Fibroblast of gingiva (primary cell): ENCODE measurements at regions not wholly inside any gene's neighbourhood (a gene's known extent, or its start where the extent isn't known, plus 50 kb on each side); places are given as distances from the start of the nearest gene placed in this dataset.
"Not testable (repeated sequence)": the region's sequence is repeated elsewhere in the genome, so short reads cannot be mapped to it uniquely, and the experiment has no call there.

Source experiments
- DNase-seq: peaks from one replicate; pipeline ENCODE4 v3.0.0-alpha.2; 2011; ENCODE audit warnings: low read depth

DNA sequence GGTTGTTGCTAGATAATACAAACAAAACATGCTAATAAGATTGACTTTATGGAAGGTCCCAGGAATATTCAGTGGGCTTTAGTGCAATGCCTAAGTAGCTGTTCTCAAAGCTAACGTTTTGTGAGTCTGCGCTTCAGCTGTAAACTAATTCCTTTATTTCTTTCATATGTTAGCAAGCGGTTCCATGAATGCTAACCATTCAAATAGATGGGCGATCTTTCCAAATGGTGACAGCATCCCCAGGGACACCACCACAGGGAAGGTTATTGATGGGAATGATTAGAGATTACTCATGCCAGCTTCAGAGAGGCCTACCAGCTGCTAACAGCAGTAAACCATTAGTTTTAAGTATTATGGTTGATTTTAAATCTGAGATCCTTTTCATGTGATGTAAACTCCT lies 405.7 kb upstream of the MCTP2 start:
- DNase-seq: no peak

DNA sequence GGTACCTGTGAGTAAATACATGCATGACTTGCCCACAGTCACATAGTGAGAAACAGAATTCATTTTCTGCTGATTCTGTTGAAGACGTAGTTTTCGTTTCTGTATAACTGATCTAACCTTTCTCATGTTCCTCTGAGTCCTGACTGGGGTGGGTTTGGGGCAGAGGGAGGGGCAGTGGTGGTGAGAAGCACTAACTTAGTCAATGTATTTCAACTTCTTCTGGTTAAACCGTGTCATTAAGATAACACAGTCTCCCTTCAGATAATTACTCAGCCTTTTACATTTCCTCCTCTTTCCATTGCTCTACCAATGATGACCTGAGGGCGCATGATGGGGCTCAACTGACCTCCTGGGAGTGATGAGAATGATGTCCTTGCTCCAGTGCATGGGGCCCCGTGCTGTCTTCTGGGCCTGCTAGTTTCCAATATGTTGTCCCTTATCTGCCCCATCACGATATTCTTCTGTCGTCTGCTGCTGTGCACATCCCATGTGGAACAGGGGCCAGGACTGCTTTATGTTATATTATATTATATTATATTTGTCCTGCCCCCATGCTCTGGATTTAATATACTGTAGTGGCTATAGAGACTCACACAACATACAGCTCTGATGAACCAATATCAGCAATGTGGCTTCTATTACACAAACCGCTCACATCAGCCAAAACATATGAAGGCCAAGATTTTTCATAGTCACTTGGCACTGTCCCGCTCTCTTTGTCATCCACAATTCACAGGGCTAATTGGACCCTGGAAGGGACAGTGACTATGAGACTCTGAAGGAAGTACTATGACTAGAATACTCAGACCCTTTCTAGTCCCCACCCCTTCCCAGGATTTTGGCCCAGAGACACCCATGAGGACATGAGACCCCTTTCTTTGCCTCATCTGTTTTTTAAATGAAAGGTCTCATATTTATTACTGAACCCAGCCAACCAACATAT lies 407.1 kb upstream of the MCTP2 start:
- DNase-seq: no peak

DNA sequence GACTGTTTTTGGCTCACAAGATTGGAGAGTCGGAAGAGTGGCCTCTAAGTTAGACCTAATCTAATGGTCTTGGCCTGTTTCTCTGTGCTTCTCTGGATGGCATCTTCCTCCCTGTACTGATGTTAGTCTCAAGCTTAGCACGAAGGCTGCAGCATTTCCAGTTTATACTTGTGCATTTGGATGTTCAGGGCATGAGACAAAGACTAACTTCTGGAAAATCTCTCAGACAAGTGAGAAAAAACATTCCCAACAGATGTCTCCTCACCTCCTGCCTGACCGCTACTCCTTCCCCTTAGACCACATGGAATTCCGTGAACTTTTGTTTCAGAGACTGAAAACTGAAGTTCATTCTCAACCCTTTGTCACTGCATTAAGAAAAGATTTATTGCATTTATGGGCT lies 410.8 kb upstream of the MCTP2 start:
- DNase-seq: no peak

DNA sequence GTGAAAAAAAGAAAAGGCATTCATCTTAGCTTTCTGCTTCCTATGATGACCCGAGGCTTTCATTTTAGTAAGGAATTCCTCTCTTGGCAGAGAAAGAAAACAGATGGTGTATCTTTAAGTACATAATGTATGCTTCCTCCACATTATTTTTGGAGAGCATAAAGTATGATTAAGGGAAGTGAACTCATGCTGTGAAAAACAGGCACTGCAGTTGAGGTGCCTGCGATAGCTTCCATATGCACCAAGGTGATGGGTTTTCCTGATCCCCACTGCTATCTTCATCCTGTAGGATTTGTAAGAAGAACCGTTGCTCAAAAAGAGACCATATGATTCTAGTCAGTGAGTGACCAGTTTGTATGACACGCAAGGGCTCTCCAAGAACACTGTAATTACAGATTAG lies 411.5 kb upstream of the MCTP2 start:
- DNase-seq: no peak

DNA sequence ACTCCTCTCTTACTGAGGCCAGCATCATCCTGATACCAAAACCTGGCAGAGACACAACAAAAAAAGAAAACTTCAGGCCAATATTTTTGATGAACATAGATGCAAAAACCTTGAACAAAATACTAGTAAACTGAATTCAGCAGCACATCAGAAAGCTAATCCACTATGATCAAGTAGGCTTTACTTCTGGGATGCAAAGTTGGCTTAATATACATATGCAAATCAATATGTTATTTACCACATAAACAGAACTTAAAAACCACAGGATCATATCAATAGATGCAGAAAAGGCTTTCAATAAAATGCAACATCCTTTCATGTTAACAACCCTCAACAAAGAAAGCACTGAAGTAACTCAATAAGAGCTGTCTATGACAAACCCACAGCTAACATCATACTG lies 414.5 kb upstream of the MCTP2 start:
- no peak for DNase-seq

DNA sequence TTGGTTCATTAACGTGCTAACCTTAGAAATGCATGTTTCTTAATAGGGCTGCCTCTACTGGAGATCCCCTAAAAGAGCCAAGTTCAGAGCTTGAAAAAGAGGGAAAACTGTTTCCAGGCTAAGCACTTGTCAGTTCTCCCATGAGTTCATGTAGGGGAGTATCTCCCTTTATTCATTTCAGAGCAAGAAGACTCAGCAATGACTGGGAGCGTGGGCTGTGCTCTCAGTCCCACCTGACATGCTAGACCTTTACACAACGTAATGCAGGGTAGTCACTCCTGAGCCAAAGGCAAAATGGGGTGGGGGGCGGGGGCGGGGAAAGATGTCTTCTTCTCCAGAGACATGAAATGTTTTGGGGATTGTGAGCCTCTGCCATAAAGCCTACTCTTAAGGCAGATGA lies 420.1 kb upstream of the MCTP2 start:
- DNase-seq: no peak

DNA sequence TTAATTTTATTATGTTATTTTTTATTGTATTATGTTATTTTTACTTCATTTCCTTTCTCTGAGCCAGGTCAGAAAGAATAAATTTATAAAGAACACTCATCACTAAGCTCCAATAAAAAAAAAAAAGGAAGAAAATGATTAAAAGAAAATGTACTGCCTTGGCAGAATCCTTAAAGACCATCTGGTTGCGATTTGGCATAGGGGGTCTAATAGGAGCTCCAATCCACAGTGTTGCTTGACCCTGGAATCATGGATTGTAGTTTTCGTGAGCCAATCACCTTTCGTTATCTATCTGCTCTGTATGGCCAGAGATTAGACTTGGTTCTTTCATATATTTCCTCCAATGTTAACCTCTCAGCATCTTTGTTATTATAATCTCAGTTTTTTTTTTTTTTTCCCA lies 421.8 kb upstream of the MCTP2 start:
- DNase-seq: no peak

DNA sequence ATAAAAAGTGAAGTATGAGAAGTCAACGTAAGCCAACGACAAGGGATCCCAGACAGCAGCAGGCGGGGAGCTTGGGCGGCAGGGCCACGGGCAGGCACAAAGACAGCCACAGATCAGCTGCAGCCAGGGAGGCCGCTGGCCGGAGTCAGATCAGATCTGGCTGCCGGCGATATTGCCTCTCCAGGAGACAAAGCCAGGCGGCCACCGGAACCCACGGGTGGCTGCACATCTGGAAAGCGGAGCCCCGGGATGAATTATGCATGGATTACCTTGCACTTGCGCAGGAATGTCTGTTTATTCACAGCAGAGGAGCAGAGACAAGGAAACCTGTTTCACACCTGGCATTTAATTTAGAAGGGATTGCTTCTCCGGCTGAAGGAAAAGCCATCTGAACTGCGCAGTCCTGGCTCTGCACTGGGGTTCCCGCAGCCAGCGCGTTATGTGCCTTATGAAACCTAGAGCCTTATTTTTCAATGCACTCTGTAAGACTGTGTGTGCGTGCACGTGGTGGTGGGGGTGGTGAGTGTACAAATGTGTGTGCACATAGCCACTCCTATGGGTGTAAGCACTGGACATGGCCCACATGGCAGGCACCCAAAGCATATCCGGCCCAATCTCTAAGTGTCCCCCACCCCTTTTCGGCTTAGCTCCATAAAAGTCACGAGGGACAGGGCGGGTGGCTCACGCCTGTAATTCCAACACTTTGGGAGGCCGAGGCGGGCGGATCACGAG lies 427.8 kb upstream of the MCTP2 start:
- no peak for DNase-seq

DNA sequence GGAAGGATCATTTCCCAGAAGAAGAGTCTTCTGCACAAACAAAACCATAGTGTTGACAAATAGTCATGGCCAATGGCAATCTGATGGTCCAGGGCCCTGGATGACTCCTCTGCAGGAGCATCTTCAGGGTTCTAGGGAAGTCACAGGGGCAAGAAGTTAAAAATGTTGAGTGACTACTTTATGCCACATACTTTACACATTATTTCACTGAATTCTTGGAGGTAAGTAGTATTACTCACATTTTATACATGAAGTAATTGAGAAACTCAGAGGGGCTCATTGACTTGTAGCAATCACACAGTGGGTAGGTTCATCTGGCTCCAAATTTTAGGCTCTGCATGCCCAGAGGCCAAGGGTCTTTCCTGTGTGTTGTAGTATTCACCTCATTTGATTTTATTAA lies 430.2 kb upstream of the MCTP2 start:
- no peak for DNase-seq

DNA sequence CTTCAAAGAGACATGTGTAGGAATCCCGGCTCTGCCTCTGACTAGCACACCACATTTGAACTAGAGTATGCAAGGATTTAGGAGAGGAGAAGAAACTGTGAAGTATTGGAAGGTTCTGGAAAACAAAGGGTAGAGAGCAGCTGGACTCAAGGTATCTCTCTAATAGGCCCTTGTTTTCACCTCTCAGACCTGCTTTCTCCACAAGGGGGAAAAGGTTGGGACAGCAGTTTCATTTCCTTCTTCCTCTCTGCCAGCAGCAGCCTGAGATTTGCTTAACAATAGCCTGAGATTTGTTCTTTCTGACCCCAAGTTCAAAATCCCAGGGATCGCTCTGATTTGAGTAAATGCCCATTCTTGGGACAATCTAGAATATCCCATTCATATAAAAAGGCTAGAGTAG lies 430.6 kb upstream of the MCTP2 start:
- DNase-seq: no peak

DNA sequence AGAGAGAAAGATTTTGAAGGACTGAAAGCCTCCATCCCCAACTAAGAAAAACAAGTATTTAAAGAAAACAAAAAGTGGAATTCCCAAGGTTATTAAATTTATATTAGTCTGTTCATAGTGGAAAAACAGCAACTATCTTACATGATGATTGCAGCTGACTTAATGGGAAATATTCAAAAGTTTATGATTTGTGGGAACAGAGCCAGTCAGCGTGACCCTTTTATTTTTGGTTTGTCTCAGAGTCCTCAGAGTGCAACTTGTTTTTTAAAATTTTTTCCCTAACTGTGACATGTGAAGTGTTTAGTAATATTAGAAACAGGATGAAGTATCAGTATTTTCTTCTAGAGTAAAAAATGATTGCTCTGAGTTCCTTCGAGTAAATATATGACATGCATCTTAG lies 441.9 kb upstream of the MCTP2 start:
- no peak for DNase-seq

DNA sequence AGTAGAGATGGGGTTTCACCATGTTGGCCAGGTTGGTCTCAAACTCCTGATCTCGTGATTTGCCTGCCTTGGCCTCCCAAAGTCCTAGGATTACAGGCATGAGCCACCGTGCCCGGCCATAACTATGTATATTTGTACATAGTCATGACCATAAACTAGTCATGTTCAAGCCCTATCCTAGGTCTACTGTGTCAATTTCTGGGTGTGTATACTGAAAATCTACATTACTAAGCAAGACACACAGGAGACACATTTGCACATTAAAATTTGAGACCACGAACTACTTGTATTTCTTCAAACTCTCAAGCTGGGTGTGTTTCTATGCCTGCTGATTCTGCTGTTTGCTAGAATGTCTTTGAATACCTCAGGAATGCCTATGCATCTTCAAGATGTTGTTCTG lies 451.3 kb upstream of the MCTP2 start:
- no peak for DNase-seq

DNA sequence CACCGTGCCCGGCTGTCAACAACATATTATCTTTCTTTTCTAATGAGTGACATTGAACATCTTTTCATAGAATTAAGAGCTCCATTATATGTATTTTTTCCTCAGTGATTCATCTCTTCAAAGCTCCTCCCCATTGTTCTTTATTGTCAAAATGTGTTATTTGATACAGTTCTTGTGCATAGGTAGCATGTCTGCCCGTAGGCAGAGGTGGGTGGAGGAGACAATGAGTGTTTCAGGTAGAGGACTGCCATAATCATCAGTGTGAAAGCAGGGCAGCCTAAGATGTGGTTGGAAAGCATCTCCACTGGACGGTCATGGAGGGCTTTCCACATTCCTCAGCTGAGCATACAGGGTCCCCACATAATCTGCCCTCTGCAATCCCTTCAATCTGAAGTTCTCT lies 452.0 kb upstream of the MCTP2 start:
- DNase-seq: no peak

DNA sequence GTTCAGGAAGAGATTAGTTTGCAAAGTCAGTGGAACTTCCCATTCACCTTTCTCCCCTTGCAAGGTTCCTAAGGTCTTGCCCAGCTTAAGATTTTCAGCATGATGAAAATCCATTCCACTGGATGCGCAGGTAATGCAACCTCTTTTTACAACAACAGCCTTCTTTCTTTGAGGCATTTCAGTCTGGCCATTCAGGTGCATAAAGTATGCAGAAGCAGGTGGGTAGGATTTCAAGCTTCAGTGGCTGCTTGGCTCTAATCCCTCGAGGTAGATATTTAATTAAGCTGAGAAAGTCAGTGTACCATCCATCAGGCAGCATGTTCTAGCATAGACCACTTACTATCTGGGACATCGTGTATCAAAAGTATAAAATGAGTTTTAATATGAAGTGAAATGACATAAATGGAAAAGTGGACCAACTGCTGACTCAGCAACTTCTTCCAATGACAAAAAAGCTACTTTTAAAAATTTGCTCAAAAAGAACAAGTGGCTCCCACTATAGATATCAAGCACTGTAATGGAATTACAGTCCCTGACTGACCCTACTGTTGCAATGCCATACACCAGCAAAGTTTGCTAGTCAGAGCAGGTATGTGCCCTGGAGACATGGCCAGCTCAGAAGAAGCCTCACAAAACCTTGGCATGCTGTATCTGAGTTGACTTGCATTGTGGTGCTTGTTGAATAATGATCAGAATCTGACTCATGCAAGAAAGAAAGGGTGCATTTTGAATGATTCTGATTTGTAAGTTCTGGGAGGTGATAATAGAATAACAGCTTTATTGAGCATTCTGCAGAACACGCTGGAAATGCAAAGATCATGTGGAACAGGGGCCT lies 459.9 kb upstream of the MCTP2 start:
- no peak for DNase-seq

DNA sequence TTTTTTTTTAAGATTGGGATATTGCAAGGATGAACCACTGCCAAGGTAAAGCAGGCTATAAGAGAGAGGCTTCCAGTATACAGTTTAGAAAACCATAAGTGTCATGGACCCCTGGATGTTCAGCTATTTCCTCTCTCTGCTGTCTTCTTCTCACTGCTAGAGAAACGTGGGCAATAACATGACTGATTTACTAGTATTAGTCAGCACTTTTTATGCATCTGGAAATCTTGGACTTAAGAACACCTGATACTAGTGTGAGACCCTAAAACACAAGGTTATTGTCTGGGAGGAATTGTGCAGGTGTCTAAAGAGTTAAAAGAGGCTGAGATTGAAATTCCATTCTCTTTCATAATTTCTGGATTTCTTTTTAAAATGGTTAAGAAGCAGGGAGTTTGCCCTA lies 460.6 kb upstream of the MCTP2 start:
- no peak for DNase-seq

DNA sequence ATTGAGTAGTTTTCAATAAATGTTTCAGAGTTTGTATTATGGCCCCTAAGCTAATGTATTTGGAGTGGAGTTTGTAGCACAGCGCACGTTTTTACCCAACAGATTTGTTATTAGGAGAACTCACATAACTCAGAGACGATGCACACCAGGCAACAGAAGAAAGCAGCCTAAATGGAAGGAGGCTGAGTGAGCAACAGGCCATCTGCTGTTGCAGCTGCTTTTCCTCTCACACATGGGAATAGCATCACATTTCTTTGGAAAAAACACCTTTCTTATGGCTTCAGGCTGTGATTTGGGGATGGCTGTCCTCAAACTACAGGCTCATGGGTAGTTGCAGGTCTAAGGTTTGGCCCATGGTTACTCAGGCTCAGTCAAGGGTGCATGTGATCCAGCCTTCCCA lies 469.3 kb upstream of the MCTP2 start:
- DNase-seq: no peak

DNA sequence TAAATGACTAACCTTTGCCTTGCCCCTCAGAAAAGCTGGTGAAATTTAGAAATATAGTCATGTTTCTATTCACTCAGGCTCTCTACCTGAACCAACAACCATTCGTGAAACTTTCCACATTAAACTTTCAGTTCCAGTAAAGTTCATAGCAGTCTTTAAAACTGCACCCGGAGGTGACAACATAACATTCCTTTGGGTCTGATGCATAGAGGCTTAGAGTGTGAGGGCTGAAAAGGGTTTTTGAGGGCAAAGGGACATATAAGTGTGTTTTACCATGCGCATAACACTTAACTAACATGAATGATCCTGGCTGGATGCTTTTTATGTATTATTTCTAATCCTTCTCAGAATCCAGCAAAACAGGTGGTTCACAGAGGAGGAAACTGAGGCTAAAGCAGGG lies 471.7 kb upstream of the MCTP2 start:
- no peak for DNase-seq

DNA sequence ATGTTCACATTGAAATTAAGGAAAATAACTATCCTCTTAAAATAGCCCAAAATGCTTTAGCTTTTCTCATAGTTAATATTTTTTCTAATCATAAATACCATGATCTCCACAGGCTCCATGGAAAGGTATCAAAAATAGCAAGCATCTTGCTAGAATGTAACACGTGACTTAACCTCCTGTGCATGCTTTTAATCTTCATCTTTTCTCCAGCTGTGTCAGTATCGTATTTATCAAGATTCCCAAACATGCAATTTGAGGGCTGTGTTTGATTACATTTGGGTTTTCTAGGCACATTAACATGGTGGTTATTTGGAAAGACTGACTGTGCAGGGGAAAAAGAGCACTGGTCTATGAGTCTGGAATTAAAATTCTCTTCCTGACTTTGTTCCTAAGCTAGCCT lies 472.5 kb upstream of the MCTP2 start:
- no peak for DNase-seq

DNA sequence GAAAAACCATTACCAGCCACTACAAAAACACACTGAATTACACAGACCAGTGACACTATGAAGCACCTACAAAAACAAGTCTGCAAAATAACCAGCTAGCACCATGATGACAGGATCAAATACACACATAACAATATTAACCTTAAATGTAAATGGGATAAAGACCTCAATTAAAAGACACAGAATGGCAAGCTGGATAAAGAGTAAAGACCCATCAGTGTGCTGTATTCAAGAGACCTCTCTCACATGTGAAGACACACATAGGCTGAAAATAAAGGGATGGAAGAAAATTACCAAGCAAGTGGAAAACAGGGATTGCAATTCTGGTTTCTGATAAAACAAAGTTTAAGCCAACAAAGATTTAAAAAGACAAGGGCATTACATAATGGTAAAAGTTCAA lies 482.7 kb upstream of the MCTP2 start:
- DNase-seq: no peak

DNA sequence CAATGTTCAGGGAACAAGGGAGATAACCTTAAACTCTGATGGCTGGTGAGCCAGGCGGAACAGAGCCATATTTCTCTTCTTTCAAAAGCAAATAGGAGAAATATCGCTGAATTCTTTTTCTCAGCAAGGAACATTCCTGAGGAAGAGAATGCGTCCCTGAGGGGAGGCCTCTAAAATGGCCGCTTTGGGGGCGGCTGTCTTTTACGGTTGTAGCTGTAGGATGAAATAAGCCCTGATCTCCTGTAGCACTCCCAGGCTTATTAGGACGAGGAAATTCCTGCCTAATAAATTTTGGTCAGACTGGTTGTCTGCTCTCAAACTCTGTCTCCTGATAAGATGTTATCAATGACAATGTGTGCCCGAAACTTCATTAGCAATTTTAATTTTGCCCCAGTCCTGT lies 496.4 kb upstream of the MCTP2 start:
- DNase-seq: not testable (repeated sequence)

DNA sequence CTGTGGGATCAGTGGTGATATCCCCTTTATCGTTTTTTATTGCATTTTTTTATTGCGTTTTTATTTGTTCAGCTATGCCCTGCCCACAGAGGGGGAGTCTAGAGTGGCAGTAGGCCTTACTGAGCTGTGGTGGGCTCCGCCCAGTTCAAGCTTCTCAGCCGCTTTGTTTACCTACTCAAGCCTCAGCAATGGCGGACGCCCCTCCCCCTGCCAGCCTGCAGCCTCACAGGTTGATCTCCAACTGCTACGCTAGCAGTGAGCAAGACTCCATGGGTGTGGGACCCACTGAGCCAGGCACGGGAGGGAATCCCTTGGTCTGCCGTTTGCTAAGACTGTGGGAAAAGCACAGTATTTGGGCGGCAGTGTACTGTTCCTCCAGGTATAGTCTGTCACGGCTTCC lies 500.6 kb upstream of the MCTP2 start:
- DNase-seq: no peak

DNA sequence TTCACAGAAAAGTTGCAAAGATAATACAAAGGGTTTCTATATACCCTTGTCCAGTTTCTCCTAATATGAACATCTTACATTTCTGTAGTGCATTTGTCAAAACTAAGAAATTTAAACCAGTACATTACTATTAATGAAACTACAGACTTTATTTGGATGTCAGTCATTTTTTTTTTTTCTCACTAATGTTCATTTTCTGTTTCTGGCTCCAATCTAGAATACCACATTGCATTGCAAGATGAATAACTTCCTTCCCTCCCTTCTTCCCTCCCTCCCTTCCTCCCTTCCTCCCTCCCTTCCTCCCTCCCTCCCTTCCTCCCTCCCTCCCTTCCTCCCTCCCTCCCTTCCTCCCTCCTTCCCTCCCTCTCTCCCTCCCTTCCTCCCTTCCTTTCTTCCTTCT lies 509.2 kb upstream of the MCTP2 start:
- no peak for DNase-seq

DNA sequence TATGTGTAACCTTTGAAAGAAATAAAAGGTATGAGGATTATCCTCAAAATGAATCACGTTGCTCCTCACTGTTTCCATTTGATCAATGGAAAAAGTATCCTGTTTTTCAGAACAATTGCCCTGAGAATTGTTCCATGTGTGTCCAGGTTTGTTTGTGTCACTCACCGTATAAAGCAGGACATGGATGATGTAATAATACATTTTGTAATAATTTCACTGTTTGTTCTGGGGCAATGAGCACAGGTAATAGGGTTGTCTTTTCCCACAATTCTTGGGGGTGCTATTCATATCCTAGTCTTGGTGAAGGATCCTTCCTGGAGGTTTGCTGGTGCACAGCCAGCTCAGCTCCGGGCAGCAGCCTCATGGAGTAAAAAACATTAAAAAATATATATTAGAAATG lies 510.8 kb upstream of the MCTP2 start:
- no peak for DNase-seq
